Body of pancreas (tissue), 4 donors: ENCODE measurements at regions not wholly inside any gene's neighbourhood (a gene's known extent, or its start where the extent isn't known, plus 50 kb on each side); places are given as distances from the start of the nearest gene placed in this dataset.

Experiments used
- ATAC-seq: fragments of 150-250 bp; one replicate; pipeline ENCODE4 v1.9.1; 2016
- DNase-seq, 4 donors: peaks; one replicate each; pipeline ENCODE4 v3.0.0-alpha.2; 2019
- H3K27ac ChIP-seq, 4 donors: fragments of 200-600 bp; sonication (generic); 1 replicate in 3 of 4; 2 replicates in 1 of 4; pipeline versions ENCODE4 v1.5.1 to v1.6.1; 2016 to 2019; ENCODE audit warnings: mild to moderate bottlenecking in 1 of 4, mixed read lengths in 1 of 4, moderate library complexity in 1 of 4
- H3K27me3 ChIP-seq, 2 donors: fragments of 200-600 bp; sonication (generic); one replicate each; pipeline ENCODE4 v1.6.0; 2016; ENCODE audit warnings: mild to moderate bottlenecking in 1 of 2
- H3K36me3 ChIP-seq, 2 donors: fragments of 200-600 bp; sonication (generic); replicated peaks in 1 of 2; 2 replicates each; pipeline ENCODE4 v1.5.1; 2016; ENCODE audit warnings: low read depth in 2 of 2; ENCODE audit not compliant: insufficient read depth in 1 of 2
- H3K4me1 ChIP-seq: fragments of 200-600 bp; sonication (generic); one replicate; pipeline ENCODE4 v1.6.0; 2016
- H3K4me3 ChIP-seq, 2 donors: fragments of 200-600 bp; sonication (generic); 1 replicate in 1 of 2; 2 replicates in 1 of 2; pipeline ENCODE4 v1.5.1; 2016 to 2019
- H3K9me3 ChIP-seq, 3 donors: fragments of 200-600 bp; sonication (generic); 1 replicate in 2 of 3; 2 replicates in 1 of 3; pipeline ENCODE4 v1.5.1; 2016
- POLR2A ChIP-seq, 3 donors: fragments of 450-650 bp; IDR thresholded peaks; one replicate each; pipeline ENCODE4 v1.6.1; 2016; ENCODE audit warnings: antibody characterized with exemption in 3 of 3, mild to moderate bottlenecking in 2 of 3
- WGBS, 2 donors: methylation state at CpG; one replicate each; pipeline ENCODE4 v1.1.5; 2017; 5-methylcytosine and 5-hydroxymethylcytosine counted together
- intact Hi-C: fragments of 100-400 bp; cut with DNase I; formaldehyde crosslinking; loops from one replicate; pipeline ENCODE4 v1.15.1; 2023
- TF ChIP-seq, protein P1 (sequence below), 7 experiments: fragments of 450-650 bp in 4 of 7; fragments of 200-600 bp in 3 of 7; sonication (generic) in 3 of 7; IDR thresholded peaks; one replicate each; pipeline ENCODE4 v1.5.1; 2016 to 2019; ENCODE audit warnings: antibody characterized with exemption in 7 of 7

- intact Hi-C loops = loop anchor here (10.0 kb wide), 1 partner anchor 250 kb away; no protein-coding TSS in a partner anchor
- Histone ChIP-seq H3K4me1 (no peaks in the 10 kb centered on the region), H3K27ac (no peak overlapping the region), H3K27me3 (no peaks in the 10 kb centered on the region), H3K4me3 (no peak overlapping the region), H3K9me3 (no peaks in the 10 kb centered on the region), H3K36me3 (no peaks in the 10 kb centered on the region)
- no peak for TF ChIP-seq POLR2A (IDR thresholded peaks at IDR 0.05)
- TF ChIP-seq, protein P1, sequence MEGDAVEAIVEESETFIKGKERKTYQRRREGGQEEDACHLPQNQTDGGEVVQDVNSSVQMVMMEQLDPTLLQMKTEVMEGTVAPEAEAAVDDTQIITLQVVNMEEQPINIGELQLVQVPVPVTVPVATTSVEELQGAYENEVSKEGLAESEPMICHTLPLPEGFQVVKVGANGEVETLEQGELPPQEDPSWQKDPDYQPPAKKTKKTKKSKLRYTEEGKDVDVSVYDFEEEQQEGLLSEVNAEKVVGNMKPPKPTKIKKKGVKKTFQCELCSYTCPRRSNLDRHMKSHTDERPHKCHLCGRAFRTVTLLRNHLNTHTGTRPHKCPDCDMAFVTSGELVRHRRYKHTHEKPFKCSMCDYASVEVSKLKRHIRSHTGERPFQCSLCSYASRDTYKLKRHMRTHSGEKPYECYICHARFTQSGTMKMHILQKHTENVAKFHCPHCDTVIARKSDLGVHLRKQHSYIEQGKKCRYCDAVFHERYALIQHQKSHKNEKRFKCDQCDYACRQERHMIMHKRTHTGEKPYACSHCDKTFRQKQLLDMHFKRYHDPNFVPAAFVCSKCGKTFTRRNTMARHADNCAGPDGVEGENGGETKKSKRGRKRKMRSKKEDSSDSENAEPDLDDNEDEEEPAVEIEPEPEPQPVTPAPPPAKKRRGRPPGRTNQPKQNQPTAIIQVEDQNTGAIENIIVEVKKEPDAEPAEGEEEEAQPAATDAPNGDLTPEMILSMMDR (IDR thresholded peaks at IDR 0.05) = no peak
- ATAC-seq (no peak), DNase-seq (peak in 3 of 4 donors; percentile 14 to 40 (median 23))
- WGBS, 2 donors = 59 to 62% methylated on average over 7 of the region's 7 CpGs
Observed at GRCh38 chr21:16084776-16085364, 355.1 kb downstream of the USP25 start.

DNA sequence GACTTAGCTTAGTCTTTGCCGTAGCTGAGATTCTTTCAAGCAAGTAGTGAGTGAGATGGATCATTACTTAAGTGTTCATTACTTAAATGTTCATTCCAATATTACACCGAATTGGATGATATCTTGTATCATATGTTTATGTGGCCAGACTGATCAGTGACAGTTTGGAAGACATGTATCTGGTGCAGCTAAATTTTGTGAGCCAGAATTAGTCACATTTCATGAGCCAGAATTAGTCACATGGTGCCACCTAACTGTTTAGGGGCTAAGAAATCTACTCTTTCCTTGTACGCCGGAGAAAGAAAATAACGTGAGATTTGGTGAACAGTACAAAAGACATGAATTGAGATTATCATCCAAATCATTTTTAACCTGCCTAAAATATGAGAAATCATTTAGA is 355.6 kb downstream of the USP25 start:
- no peak for DNase-seq
- Histone ChIP-seq H3K36me3 (no peaks in the 10 kb centered on the region), H3K4me3 (no peak overlapping the region), H3K9me3 (no peaks in the 10 kb centered on the region), H3K27ac (no peak overlapping the region), H3K4me1 (no peaks in the 10 kb centered on the region), H3K27me3 (no peaks in the 10 kb centered on the region)
- no peak for TF ChIP-seq POLR2A (IDR thresholded peaks at IDR 0.05)
- TF ChIP-seq, protein P1 (IDR thresholded peaks at IDR 0.05) = no peak
- ATAC-seq = no peak
- intact Hi-C loops = loop anchor here (10.0 kb wide), 1 partner anchor 249 kb away; no protein-coding TSS in a partner anchor
- 75 to 77% methylated on average over 5 of the region's 5 CpGs for WGBS, 2 donors

DNA sequence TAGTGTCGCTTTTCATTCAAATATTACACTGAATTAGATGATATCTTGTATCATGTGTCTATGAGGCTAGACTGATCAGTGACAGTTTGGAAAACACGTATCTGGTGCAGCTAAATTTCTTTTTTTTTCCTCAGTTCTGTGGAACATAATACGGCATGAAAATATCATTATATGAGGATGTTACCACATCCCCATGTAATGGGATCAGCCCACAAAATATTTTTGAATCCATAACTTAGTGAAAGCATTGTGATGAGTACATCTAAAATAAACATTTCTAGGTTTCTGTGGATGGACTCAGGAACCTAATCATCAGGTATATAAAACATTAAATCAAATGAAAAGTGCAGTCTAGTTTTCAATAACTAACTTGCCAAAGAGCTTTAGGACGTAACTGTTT is 356.3 kb downstream of the USP25 start:
- Histone ChIP-seq H3K27ac (no peak overlapping the region), H3K4me3 (no peak overlapping the region), H3K9me3 (no peaks in the 10 kb centered on the region), H3K36me3 (no peaks in the 10 kb centered on the region), H3K4me1 (no peaks in the 10 kb centered on the region), H3K27me3 (no peaks in the 10 kb centered on the region)
- TF ChIP-seq, protein P1 (IDR thresholded peaks at IDR 0.05) = no peak
- TF ChIP-seq POLR2A (IDR thresholded peaks at IDR 0.05) = no peak
- 64 to 73% methylated on average over 4 of the region's 4 CpGs for WGBS, 2 donors
- ATAC-seq (no peak), DNase-seq (no peak)
- intact Hi-C loops = loop anchor here (10.0 kb wide), 1 partner anchor 249 kb away; no protein-coding TSS in a partner anchor

DNA sequence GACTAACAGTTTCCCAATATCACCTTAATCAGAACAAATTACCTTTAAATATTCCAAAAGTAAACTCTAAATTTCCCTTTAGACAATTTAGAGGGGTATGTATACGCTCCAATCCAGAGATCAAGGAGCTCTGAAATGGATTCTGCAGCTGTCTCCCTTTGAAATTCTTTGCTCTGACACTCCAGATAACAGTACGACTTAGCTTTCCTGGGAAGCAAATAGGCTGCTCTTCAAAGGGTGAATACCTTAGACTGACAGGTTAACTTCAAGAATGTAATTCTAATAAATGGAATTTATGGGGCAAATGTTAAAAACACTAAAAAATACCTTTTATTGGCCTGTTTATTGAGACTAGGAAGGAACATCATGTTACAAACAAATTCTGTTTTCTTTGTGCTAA is 357.2 kb downstream of the USP25 start:
- Histone ChIP-seq H3K27ac (no peak overlapping the region), H3K9me3 (no peaks in the 10 kb centered on the region), H3K36me3 (no peaks in the 10 kb centered on the region), H3K4me3 (no peak overlapping the region), H3K4me1 (no peaks in the 10 kb centered on the region), H3K27me3 (no peaks in the 10 kb centered on the region)
- 27 to 29% methylated on average over 2 of the region's 2 CpGs for WGBS, 2 donors
- intact Hi-C loops = loop anchor here (10.0 kb wide), 1 partner anchor 248 kb away; no protein-coding TSS in a partner anchor
- TF ChIP-seq, protein P1 (IDR thresholded peaks at IDR 0.05) = no peak
- TF ChIP-seq POLR2A (IDR thresholded peaks at IDR 0.05) = no peak
- ATAC-seq = no peak
- no peak for DNase-seq

- 78 to 80% methylated on average over 1 of the region's 1 CpG for WGBS, 2 donors
- no peaks in the 10 kb centered on the region for H3K4me1 ChIP-seq
- H3K4me3 ChIP-seq = no peak overlapping the region
- H3K27me3 ChIP-seq = no peaks in the 10 kb centered on the region
- ATAC-seq (no peak), DNase-seq (no peak)
- H3K36me3 ChIP-seq = no peaks in the 10 kb centered on the region
- TF ChIP-seq, protein P1 (IDR thresholded peaks at IDR 0.05) = no peak
- TF ChIP-seq POLR2A (IDR thresholded peaks at IDR 0.05) = no peak
- no peaks in the 10 kb centered on the region for H3K9me3 ChIP-seq
- intact Hi-C loops = loop anchor here (10.0 kb wide), 1 partner anchor 247 kb away; no protein-coding TSS in a partner anchor
- no peak overlapping the region for H3K27ac ChIP-seq
Observed at GRCh38 chr21:16087523-16087922, 357.7 kb downstream of the USP25 start.
